Thyroid gland (tissue), 4 donors: ENCODE measurements at regions not wholly inside any gene's neighbourhood (a gene's known extent, or its start where the extent isn't known, plus 50 kb on each side); places are given as distances from the start of the nearest gene placed in this dataset.

Experiments
- DNase-seq, 2 donors: peaks; one replicate each; pipeline ENCODE4 v3.0.0-alpha.2; 2019
- H3K27ac ChIP-seq, 3 donors: fragments of 200-600 bp; sonication (generic); 1 replicate in 2 of 3; 2 replicates in 1 of 3; pipeline ENCODE4 v1.5.1; 2016 to 2019; ENCODE audit warnings: mild to moderate bottlenecking in 1 of 3, moderate library complexity in 1 of 3
- H3K27me3 ChIP-seq: fragments of 200-600 bp; sonication (generic); one replicate; pipeline ENCODE4 v1.5.1; 2019
- H3K36me3 ChIP-seq, 2 donors: fragments of 200-600 bp; sonication (generic); one replicate each; pipeline ENCODE4 v1.5.1; 2016 to 2019
- H3K4me1 ChIP-seq, 2 donors: fragments of 200-600 bp; sonication (generic); one replicate each; pipeline ENCODE4 v1.5.1; 2017 to 2019
- H3K4me3 ChIP-seq, 3 donors: fragments of 200-600 bp; sonication (generic); replicated peaks in 1 of 3; 1 replicate in 2 of 3; 2 replicates in 1 of 3; pipeline ENCODE4 v1.5.1; 2016; ENCODE audit warnings: mild to moderate bottlenecking in 1 of 3
- H3K9me3 ChIP-seq: fragments of 200-600 bp; sonication (generic); one replicate; pipeline ENCODE4 v1.5.1; 2017
- CTCF ChIP-seq, 6 experiments: fragments of 200-600 bp in 3 of 6; fragments of 450-650 bp in 3 of 6; sonication (generic) in 3 of 6; IDR thresholded peaks; one replicate each; pipeline ENCODE4 v1.5.1; 2016 to 2019; ENCODE audit warnings: antibody characterized with exemption in 6 of 6, mild to moderate bottlenecking in 2 of 6, inconsistent platforms in 1 of 6, moderate library complexity in 1 of 6
- POLR2A ChIP-seq, 2 donors: fragments of 450-650 bp; IDR thresholded peaks; one replicate each; pipeline ENCODE4 v1.6.1; 2017; ENCODE audit warnings: antibody characterized with exemption in 2 of 2, mild to moderate bottlenecking in 2 of 2, moderate library complexity in 1 of 2
- WGBS, 2 donors: methylation state at CpG; one replicate each; pipeline ENCODE4 v1.1.5; 2017; 5-methylcytosine and 5-hydroxymethylcytosine counted together
- intact Hi-C: fragments of 100-400 bp; cut with DNase I; formaldehyde crosslinking; loops from one replicate; pipeline ENCODE4 v1.15.1; 2023

GRCh38 chr20:56865055-56865454, 235.9 kb downstream of the TFAP2C start:
- Histone ChIP-seq H3K27me3 (no peaks in the 10 kb centered on the region), H3K4me1 (no peaks in the 10 kb centered on the region), H3K4me3 (no peak overlapping the region), H3K36me3 (no peaks in the 10 kb centered on the region), H3K27ac (no peak overlapping the region), H3K9me3 (no peaks in the 10 kb centered on the region)
- DNase-seq, result no peak
- WGBS, 2 donors, result 69 to 77% methylated on average over 9 of the region's 10 CpGs
- intact Hi-C loops, result no loop called here
- TF ChIP-seq CTCF (IDR thresholded peaks at IDR 0.05) (no peak), POLR2A (IDR thresholded peaks at IDR 0.05) (no peak)

- 65 to 67% methylated on average over 4 of the region's 4 CpGs for WGBS, 2 donors
- H3K9me3 ChIP-seq, result no peaks in the 10 kb centered on the region
- H3K27me3 ChIP-seq, result no peaks in the 10 kb centered on the region
- H3K36me3 ChIP-seq, result no peaks in the 10 kb centered on the region
- no peak overlapping the region for H3K4me3 ChIP-seq
- no peaks in the 10 kb centered on the region for H3K4me1 ChIP-seq
- TF ChIP-seq POLR2A (IDR thresholded peaks at IDR 0.05) (no peak), CTCF (IDR thresholded peaks at IDR 0.05) (no peak)
- no peak overlapping the region for H3K27ac ChIP-seq
- intact Hi-C loops, result no loop called here
- no peak for DNase-seq
These were observed 238.0 kb downstream of the TFAP2C start for GRCh38 chr20:56867128-56867527.

- TF ChIP-seq POLR2A (IDR thresholded peaks at IDR 0.05) (no peak), CTCF (IDR thresholded peaks at IDR 0.05) (no peak)
- no peaks in the 10 kb centered on the region for H3K36me3 ChIP-seq
- WGBS, 2 donors, result 75 to 81% methylated on average over 4 of the region's 4 CpGs
- H3K4me3 ChIP-seq, result no peak overlapping the region
- H3K9me3 ChIP-seq, result no peaks in the 10 kb centered on the region
- H3K27ac ChIP-seq, result no peak overlapping the region
- no peak for DNase-seq
- no peaks in the 10 kb centered on the region for H3K4me1 ChIP-seq
- no peaks in the 10 kb centered on the region for H3K27me3 ChIP-seq
- intact Hi-C loops, result no loop called here
These were observed 239.6 kb downstream of the TFAP2C start for GRCh38 chr20:56868746-56869145.

- Histone ChIP-seq H3K27me3 (no peaks in the 10 kb centered on the region), H3K9me3 (no peaks in the 10 kb centered on the region)
- 96% methylated on average over 5 of the region's 5 CpGs for WGBS, 2 donors
These were observed 241.2 kb downstream of the TFAP2C start for GRCh38 chr20:56870271-56870670.

GRCh38 chr20:56871691-56872090, 242.6 kb downstream of the TFAP2C start:
- DNase-seq, result no peak
- intact Hi-C loops, result no loop called here
- TF ChIP-seq POLR2A (IDR thresholded peaks at IDR 0.05), result no peak
- Histone ChIP-seq H3K4me3 (no peak overlapping the region), H3K27ac (no peak overlapping the region), H3K4me1 (no peaks in the 10 kb centered on the region), H3K27me3 (no peaks in the 10 kb centered on the region), H3K36me3 (no peaks in the 10 kb centered on the region), H3K9me3 (no peaks in the 10 kb centered on the region)
- 71 to 72% methylated on average over 6 to 11 of the region's 11 CpGs for WGBS, 2 donors

More at GRCh38 chr20:56870271-56870670, 241.2 kb downstream of the TFAP2C start:
- intact Hi-C loops, result no loop called here
- Histone ChIP-seq H3K36me3 (no peaks in the 10 kb centered on the region), H3K4me3 (no peak overlapping the region), H3K4me1 (no peaks in the 10 kb centered on the region), H3K27ac (no peak overlapping the region)
- DNase-seq, result no peak
- TF ChIP-seq CTCF (IDR thresholded peaks at IDR 0.05), result no peak
- TF ChIP-seq POLR2A (IDR thresholded peaks at IDR 0.05), result no peak
